ENCODE measurements at regions not wholly inside any gene's neighbourhood (a gene's known extent, or its start where the extent isn't known, plus 50 kb on each side); places are given as distances from the start of the nearest gene placed in this dataset.

GRCh38 chrX:20320461-20321159 is 53.9 kb upstream of the RPS6KA3 start:
- H3K4me1 Mint-ChIP-seq: peaks cover 26% of the 10 kb centered on the region
- Histone ChIP-seq H3K9ac (ENCODE audit: extremely low read depth, low read length, poor library complexity, severe bottlenecking) (no peak overlapping the region), H3K36me3 (ENCODE audit: control insufficient read depth, insufficient read depth, low read length) (no peaks in the 10 kb centered on the region), H3K4me3 (ENCODE audit: low read length) (no peak overlapping the region), H3K27me3 (ENCODE audit: control insufficient read depth, insufficient read depth, low read length, poor library complexity, severe bottlenecking) (no peaks in the 10 kb centered on the region), H3K4me1 (ENCODE audit: control insufficient read depth, insufficient read depth, low read length) (no peaks in the 10 kb centered on the region), H3K9me3 (ENCODE audit: control insufficient read depth, low read length) (no peaks in the 10 kb centered on the region), H3K27ac (ENCODE audit: low read depth, low read length) (no peak overlapping the region)
- peaks cover 55% of the 10 kb centered on the region for H3K9me3 Mint-ChIP-seq
- no peak for TF ChIP-seq CTCF (conservative IDR thresholded peaks at IDR 0.05)
- H3K36me3 Mint-ChIP-seq (ENCODE audit: low read depth): no peaks in the 10 kb centered on the region
- H3K4me3 Mint-ChIP-seq: no peak overlapping the region
- H3K27ac Mint-ChIP-seq: no peak overlapping the region
- H3K27me3 Mint-ChIP-seq (ENCODE audit: insufficient read depth): peaks cover 10% of the 10 kb centered on the region
- DNase-seq: no peak
- WGBS, 2 experiments (ENCODE audit: insufficient coverage in 1 of 2, insufficient read length in 1 of 2): 86 to 100% methylated on average over 1 to 8 of the region's 12 CpGs

- DNase-seq: no peak
- Histone ChIP-seq H3K9me3 (ENCODE audit: control insufficient read depth, low read length) (no peaks in the 10 kb centered on the region), H3K4me1 (ENCODE audit: control insufficient read depth, insufficient read depth, low read length) (no peaks in the 10 kb centered on the region), H3K36me3 (ENCODE audit: control insufficient read depth, insufficient read depth, low read length) (no peaks in the 10 kb centered on the region), H3K27ac (ENCODE audit: low read depth, low read length) (no peak overlapping the region), H3K9ac (ENCODE audit: extremely low read depth, low read length, poor library complexity, severe bottlenecking) (no peak overlapping the region), H3K4me3 (ENCODE audit: low read length) (no peak overlapping the region), H3K27me3 (ENCODE audit: control insufficient read depth, insufficient read depth, low read length, poor library complexity, severe bottlenecking) (no peaks in the 10 kb centered on the region)
- H3K4me3 Mint-ChIP-seq: no peak overlapping the region
- peaks cover 10% of the 10 kb centered on the region for H3K27me3 Mint-ChIP-seq (ENCODE audit: insufficient read depth)
- peaks cover 26% of the 10 kb centered on the region for H3K4me1 Mint-ChIP-seq
- 96 to 100% methylated on average over 1 to 4 of the region's 4 CpGs for WGBS, 2 experiments (ENCODE audit: insufficient coverage in 1 of 2, insufficient read length in 1 of 2)
- no peaks in the 10 kb centered on the region for H3K36me3 Mint-ChIP-seq (ENCODE audit: low read depth)
- peaks cover 57% of the 10 kb centered on the region for H3K9me3 Mint-ChIP-seq
- TF ChIP-seq CTCF (conservative IDR thresholded peaks at IDR 0.05): no peak
- no peak overlapping the region for H3K27ac Mint-ChIP-seq
Measured at GRCh38 chrX:20319054-20319453, 52.3 kb upstream of the RPS6KA3 start.

- WGBS, 2 experiments (ENCODE audit: insufficient coverage in 1 of 2, insufficient read length in 1 of 2): 95 to 100% methylated on average over 3 to 5 of the region's 5 CpGs
- Mint-ChIP-seq H3K4me1 (peaks cover 24% of the 10 kb centered on the region), H3K36me3 (ENCODE audit: low read depth) (no peaks in the 10 kb centered on the region)
Measured at GRCh38 chrX:20317873-20318272, 51.2 kb upstream of the RPS6KA3 start.

More at GRCh38 chrX:20317873-20318272, 51.2 kb upstream of the RPS6KA3 start:
- Histone ChIP-seq H3K36me3 (ENCODE audit: control insufficient read depth, insufficient read depth, low read length) (no peaks in the 10 kb centered on the region), H3K27me3 (ENCODE audit: control insufficient read depth, insufficient read depth, low read length, poor library complexity, severe bottlenecking) (no peaks in the 10 kb centered on the region), H3K9me3 (ENCODE audit: control insufficient read depth, low read length) (no peaks in the 10 kb centered on the region), H3K27ac (ENCODE audit: low read depth, low read length) (no peak overlapping the region), H3K9ac (ENCODE audit: extremely low read depth, low read length, poor library complexity, severe bottlenecking) (no peak overlapping the region), H3K4me3 (ENCODE audit: low read length) (no peak overlapping the region), H3K4me1 (ENCODE audit: control insufficient read depth, insufficient read depth, low read length) (no peaks in the 10 kb centered on the region)
- Mint-ChIP-seq H3K27ac (no peak overlapping the region), H3K27me3 (ENCODE audit: insufficient read depth) (peaks cover 10% of the 10 kb centered on the region), H3K9me3 (peaks cover 59% of the 10 kb centered on the region), H3K4me3 (no peak overlapping the region)
- TF ChIP-seq CTCF (conservative IDR thresholded peaks at IDR 0.05): no peak
- DNase-seq: no peak
